HCT116 (cell line): ENCODE measurements at regions not wholly inside any gene's neighbourhood (a gene's known extent, or its start where the extent isn't known, plus 50 kb on each side); places are given as distances from the start of the nearest gene placed in this dataset.

Experiments used
- ATAC-seq: fragments of 200-7000 bp; cut with Tn5 transposase; 2 replicates; pipeline ENCODE4 v1.9.1; 2020; ENCODE audit warnings: mild to moderate bottlenecking, moderate library complexity
- BruUV-seq: library from RNA; stranded (reverse); fragments of 400-500 nt; replicated peaks from 2 replicates; lab custom pipeline; 2021; lab: Mats Ljungman, UMichigan
- CTCF ChIA-PET: fragments of 300-600 bp; sonication (Branson Sonifier 250); formaldehyde crosslinking; loops from one replicate; lab custom pipeline; 2021; ENCODE audit warnings: antibody characterized with exemption; lab: Charles Lee
- POLR2A ChIA-PET: fragments of 300-600, 350-600 bp; sonication (Branson Sonifier 250); formaldehyde crosslinking; loops from one replicate; lab custom pipeline; 2021; ENCODE audit warnings: antibody characterized with exemption; lab: Charles Lee
- RAD21 ChIA-PET, 2 experiments: fragments of 300-600 bp; sonication (Branson Sonifier 250); formaldehyde crosslinking; loops; one replicate each; lab custom pipeline; 2023; ENCODE audit warnings: low total read pairs in 2 of 2; ENCODE audit not compliant: uncharacterized antibody in 2 of 2, unreplicated experiment in 2 of 2, low non-redundant PET in 1 of 2; lab: Charles Lee
- DNase-seq: peaks from one replicate; pipeline ENCODE4 v3.0.0-alpha.2; 2010; ENCODE audit warnings: low read depth, low spot score
- H2AFZ ChIP-seq: fragments of 200-600 bp; shearing (Covaris generic), sonication (generic); 2 replicates; pipeline ENCODE4 v1.6.1; 2017; ENCODE audit warnings: low read depth, mixed run types, mixed read lengths, antibody characterized with exemption, low read length; ENCODE audit not compliant: poor library complexity, severe bottlenecking
- H3K27ac ChIP-seq: 2 replicates; pipeline ENCODE4 v1.5.1; 2012; ENCODE audit warnings: low read depth, low read length
- H3K27me3 ChIP-seq: fragments of 200-600 bp; sonication (generic); 2 replicates; pipeline ENCODE4 v1.6.1; 2016; ENCODE audit warnings: mixed run types, low read length, mixed read lengths; ENCODE audit not compliant: insufficient read depth
- H3K36me3 ChIP-seq, 2 experiments: fragments of 200-500 bp in 1 of 2; fragments of 200-600 bp in 1 of 2; sonication (Bioruptor generic) in 1 of 2; sonication (generic) in 1 of 2; 2 replicates each; pipeline versions ENCODE4 v1.5.1 to v1.6.1; 2014 to 2016; ENCODE audit warnings: low read length in 2 of 2, inconsistent platforms in 1 of 2, mixed read lengths in 1 of 2, mixed run types in 1 of 2; ENCODE audit not compliant: insufficient read depth in 2 of 2, control insufficient read depth in 1 of 2
- H3K4me1 ChIP-seq, 2 experiments: fragments of 200-600 bp in 1 of 2; sonication (generic) in 1 of 2; 2 replicates each; pipeline versions ENCODE4 v1.5.1 to v1.6.1; 2012 to 2017; ENCODE audit warnings: low read length in 2 of 2, inconsistent platforms in 1 of 2, mild to moderate bottlenecking in 1 of 2, mixed read lengths in 1 of 2, mixed run types in 1 of 2, moderate library complexity in 1 of 2; ENCODE audit not compliant: insufficient read depth in 2 of 2, control insufficient read depth in 1 of 2
- H3K4me2 ChIP-seq: fragments of 200-600 bp; sonication (generic); 2 replicates; pipeline ENCODE4 v1.6.1; 2017; ENCODE audit warnings: mixed run types, low read length, mixed read lengths
- H3K4me3 ChIP-seq, 2 experiments: fragments of 200-600 bp in 1 of 2; sonication (generic) in 1 of 2; replicated peaks in 1 of 2; 2 replicates each; pipeline ENCODE4 v1.5.1; 2011 to 2016; ENCODE audit warnings: low read length in 2 of 2, control low read depth in 1 of 2, low read depth in 1 of 2, mild to moderate bottlenecking in 1 of 2, mixed read lengths in 1 of 2, mixed run types in 1 of 2
- H3K79me2 ChIP-seq: fragments of 200-600 bp; sonication (generic); 2 replicates; pipeline ENCODE4 v1.6.1; 2017; ENCODE audit warnings: mild to moderate bottlenecking, mixed run types, low read length, moderate library complexity, mixed read lengths; ENCODE audit not compliant: insufficient read depth
- H3K9ac ChIP-seq: fragments of 200-600 bp; sonication (generic); 2 replicates; pipeline ENCODE4 v1.6.1; 2016; ENCODE audit warnings: low read length, mixed read lengths
- H3K9me2 ChIP-seq: fragments of 200-600 bp; sonication (generic), shearing (Covaris generic); 2 replicates; pipeline ENCODE4 v1.6.1; 2017; ENCODE audit warnings: mixed run types, mild to moderate bottlenecking, moderate library complexity; ENCODE audit not compliant: insufficient read depth
- H3K9me3 ChIP-seq, 2 experiments: fragments of 200-500 bp in 1 of 2; fragments of 200-600 bp in 1 of 2; sonication (Bioruptor generic) in 1 of 2; sonication (generic) in 1 of 2; 2 replicates each; pipeline ENCODE4 v1.6.1; 2014 to 2017; ENCODE audit warnings: low read length in 2 of 2, mixed read lengths in 2 of 2, inconsistent platforms in 1 of 2, low read depth in 1 of 2, mild to moderate bottlenecking in 1 of 2, mixed run types in 1 of 2, moderate library complexity in 1 of 2; ENCODE audit not compliant: control insufficient read depth in 1 of 2, insufficient read depth in 1 of 2
- H4K20me1 ChIP-seq: fragments of 200-600 bp; sonication (generic), shearing (Covaris generic); 2 replicates; pipeline ENCODE4 v1.6.1; 2017; ENCODE audit warnings: mixed run types, mild to moderate bottlenecking, moderate library complexity; ENCODE audit not compliant: insufficient read depth
- EGR1 ChIP-seq: IDR thresholded peaks from 2 replicates; pipeline ENCODE4 v1.6.1; 2012; ENCODE audit warnings: low read depth
- ELF1 ChIP-seq: IDR thresholded peaks from 2 replicates; pipeline ENCODE4 v1.6.1; 2012; ENCODE audit warnings: low read depth, borderline replicate concordance
- EZH2phosphoT487 ChIP-seq: fragments of 200-600 bp; IDR thresholded peaks from 2 replicates; pipeline ENCODE4 v1.6.1; 2018; ENCODE audit warnings: antibody characterized with exemption, borderline replicate concordance
- FOSL1 ChIP-seq: IDR thresholded peaks from 2 replicates; pipeline ENCODE4 v1.6.1; 2012; ENCODE audit warnings: low read depth
- MAX ChIP-seq: IDR thresholded peaks from 2 replicates; pipeline ENCODE4 v1.6.1; 2012
- POLR2A ChIP-seq: IDR thresholded peaks from 2 replicates; pipeline ENCODE4 v1.7.0; 2011; ENCODE audit warnings: borderline replicate concordance; ENCODE audit not compliant: insufficient read depth, insufficient read length; ENCODE audit errors: extremely low read depth
- RAD21 ChIP-seq: IDR thresholded peaks from 2 replicates; pipeline ENCODE4 v1.6.1; 2012; ENCODE audit warnings: low read depth, mild to moderate bottlenecking
- TCF7L2 ChIP-seq: IDR thresholded peaks from 2 replicates; pipeline ENCODE4 v1.7.0; 2011; ENCODE audit warnings: borderline replicate concordance, inconsistent platforms; ENCODE audit not compliant: insufficient read depth, insufficient read length; ENCODE audit errors: extremely low read depth
- intact Hi-C: fragments of 100-400 bp; cut with micrococcal nuclease; formaldehyde crosslinking; loops from 2 replicates; pipeline ENCODE4 v1.10.0; 2022
- TF ChIP-seq, protein P1 (sequence below), 3 experiments: fragments of 200-600 bp in 1 of 3; sonication (generic) in 1 of 3; IDR thresholded peaks in 2 of 3; conservative IDR thresholded peaks in 1 of 3; 2 replicates each; pipeline ENCODE4 v1.5.1; 2012 to 2017; ENCODE audit warnings: low read depth in 2 of 3, low read length in 2 of 3, antibody characterized with exemption in 1 of 3, borderline replicate concordance in 1 of 3, control low read depth in 1 of 3, mild to moderate bottlenecking in 1 of 3, mixed read lengths in 1 of 3, mixed run types in 1 of 3, moderate library complexity in 1 of 3; ENCODE audit not compliant: insufficient read depth in 1 of 3
- TF ChIP-seq, protein P2 (sequence below): IDR thresholded peaks from 2 replicates; pipeline ENCODE4 v1.6.1; 2011; ENCODE audit warnings: mild to moderate bottlenecking, low read length, moderate library complexity; ENCODE audit not compliant: insufficient replicate concordance; ENCODE audit errors: extremely low read depth
- TF ChIP-seq, protein P3 (sequence below): IDR thresholded peaks from 2 replicates; pipeline ENCODE4 v1.6.1; 2012

GRCh38 chr3:8450618-8451017 is 51.0 kb upstream of the LMCD1 start:
- Histone ChIP-seq H3K9me2 (no peaks in the 10 kb centered on the region), H3K27me3 (no peaks in the 10 kb centered on the region; the same call in 1 of the 2 replicates), H3K9ac (no peak overlapping the region), H4K20me1 (no peaks in the 10 kb centered on the region), H2AFZ (no peak overlapping the region), H3K79me2 (no peaks in the 10 kb centered on the region), H3K27ac (no peak overlapping the region), H3K4me3 (no peak overlapping the region), H3K36me3 (no peaks in the 10 kb centered on the region), H3K4me1 (peaks cover 0 to 8% of the 10 kb centered on the region in 2 experiments; a peak in 1 of 4 replicates), H3K4me2 (no peak overlapping the region), H3K9me3 (no peaks in the 10 kb centered on the region)
- CTCF ChIA-PET, result no interaction called here
- POLR2A ChIA-PET, result no interaction called here
- intact Hi-C loops, result no loop called here
- BruUV-seq, result no TSS peak
- TF ChIP-seq, protein P1, sequence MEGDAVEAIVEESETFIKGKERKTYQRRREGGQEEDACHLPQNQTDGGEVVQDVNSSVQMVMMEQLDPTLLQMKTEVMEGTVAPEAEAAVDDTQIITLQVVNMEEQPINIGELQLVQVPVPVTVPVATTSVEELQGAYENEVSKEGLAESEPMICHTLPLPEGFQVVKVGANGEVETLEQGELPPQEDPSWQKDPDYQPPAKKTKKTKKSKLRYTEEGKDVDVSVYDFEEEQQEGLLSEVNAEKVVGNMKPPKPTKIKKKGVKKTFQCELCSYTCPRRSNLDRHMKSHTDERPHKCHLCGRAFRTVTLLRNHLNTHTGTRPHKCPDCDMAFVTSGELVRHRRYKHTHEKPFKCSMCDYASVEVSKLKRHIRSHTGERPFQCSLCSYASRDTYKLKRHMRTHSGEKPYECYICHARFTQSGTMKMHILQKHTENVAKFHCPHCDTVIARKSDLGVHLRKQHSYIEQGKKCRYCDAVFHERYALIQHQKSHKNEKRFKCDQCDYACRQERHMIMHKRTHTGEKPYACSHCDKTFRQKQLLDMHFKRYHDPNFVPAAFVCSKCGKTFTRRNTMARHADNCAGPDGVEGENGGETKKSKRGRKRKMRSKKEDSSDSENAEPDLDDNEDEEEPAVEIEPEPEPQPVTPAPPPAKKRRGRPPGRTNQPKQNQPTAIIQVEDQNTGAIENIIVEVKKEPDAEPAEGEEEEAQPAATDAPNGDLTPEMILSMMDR (IDR thresholded peaks at IDR 0.05 in 2 of 3, conservative IDR thresholded peaks at IDR 0.05 in 1 of 3; ENCODE audit: borderline replicate concordance in 1 of 3, insufficient read depth in 1 of 3, low read depth in 2 of 3, low read length in 2 of 3), result 0 out of 6 replicates have a peak, but pooled peaks of 1 of the 3 experiments have one; percentile 11
- TF ChIP-seq TCF7L2, result no peak
- TF ChIP-seq RAD21, result peak; percentile 39
- no peak for DNase-seq
- no peak for ATAC-seq
- RAD21 ChIA-PET, result no interaction called here

- Histone ChIP-seq H3K36me3 (no peaks in the 10 kb centered on the region), H3K27ac (no peak overlapping the region), H3K79me2 (no peaks in the 10 kb centered on the region), H3K9ac (no peak overlapping the region), H3K27me3 (no peaks in the 10 kb centered on the region; the same call in 1 of the 2 replicates), H3K9me3 (no peaks in the 10 kb centered on the region), H3K4me3 (no peak overlapping the region)
- intact Hi-C loops, result no loop called here
- RAD21 ChIA-PET, result no interaction called here
- TF ChIP-seq RAD21 (no peak), EZH2phosphoT487 (no peak), MAX (no peak), POLR2A (no peak), ELF1 (no peak), FOSL1 (no peak), EGR1 (no peak)
- TF ChIP-seq, protein P2, sequence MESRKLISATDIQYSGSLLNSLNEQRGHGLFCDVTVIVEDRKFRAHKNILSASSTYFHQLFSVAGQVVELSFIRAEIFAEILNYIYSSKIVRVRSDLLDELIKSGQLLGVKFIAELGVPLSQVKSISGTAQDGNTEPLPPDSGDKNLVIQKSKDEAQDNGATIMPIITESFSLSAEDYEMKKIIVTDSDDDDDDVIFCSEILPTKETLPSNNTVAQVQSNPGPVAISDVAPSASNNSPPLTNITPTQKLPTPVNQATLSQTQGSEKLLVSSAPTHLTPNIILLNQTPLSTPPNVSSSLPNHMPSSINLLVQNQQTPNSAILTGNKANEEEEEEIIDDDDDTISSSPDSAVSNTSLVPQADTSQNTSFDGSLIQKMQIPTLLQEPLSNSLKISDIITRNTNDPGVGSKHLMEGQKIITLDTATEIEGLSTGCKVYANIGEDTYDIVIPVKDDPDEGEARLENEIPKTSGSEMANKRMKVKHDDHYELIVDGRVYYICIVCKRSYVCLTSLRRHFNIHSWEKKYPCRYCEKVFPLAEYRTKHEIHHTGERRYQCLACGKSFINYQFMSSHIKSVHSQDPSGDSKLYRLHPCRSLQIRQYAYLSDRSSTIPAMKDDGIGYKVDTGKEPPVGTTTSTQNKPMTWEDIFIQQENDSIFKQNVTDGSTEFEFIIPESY, result no peak
- TF ChIP-seq, protein P3, sequence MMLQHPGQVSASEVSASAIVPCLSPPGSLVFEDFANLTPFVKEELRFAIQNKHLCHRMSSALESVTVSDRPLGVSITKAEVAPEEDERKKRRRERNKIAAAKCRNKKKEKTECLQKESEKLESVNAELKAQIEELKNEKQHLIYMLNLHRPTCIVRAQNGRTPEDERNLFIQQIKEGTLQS, result no peak
- TF ChIP-seq, protein P1 (IDR thresholded peaks at IDR 0.05 in 2 of 3, conservative IDR thresholded peaks at IDR 0.05 in 1 of 3; ENCODE audit: borderline replicate concordance in 1 of 3, insufficient read depth in 1 of 3, low read depth in 2 of 3, low read length in 2 of 3), result no peak
- TF ChIP-seq, all 23 proteins: peak for 0
- no peak overlapping the region for H3K4me2 ChIP-seq
- DNase-seq (no peak), ATAC-seq (no peak)
- H3K4me1 ChIP-seq, result peaks cover 0 to 2% of the 10 kb centered on the region in 2 experiments; a peak in 1 of 4 replicates
- ChIA-PET CTCF (no interaction called here), POLR2A (no interaction called here)
- no peaks in the 10 kb centered on the region for H3K9me2 ChIP-seq
- no peak overlapping the region for H2AFZ ChIP-seq
- no peaks in the 10 kb centered on the region for H4K20me1 ChIP-seq
- no TSS peak for BruUV-seq
Observed at GRCh38 chr3:8451696-8452095, 49.9 kb upstream of the LMCD1 start.
